HEK293 (cell line): ENCODE measurements at regions not wholly inside any gene's neighbourhood (a gene's known extent, or its start where the extent isn't known, plus 50 kb on each side); places are given as distances from the start of the nearest gene placed in this dataset.

ENCODE experiments used
- ATF2 ChIP-seq: fragments of 450-650 bp; formaldehyde crosslinking; IDR thresholded peaks from 2 replicates; pipeline ENCODE4 v1.5.1; 2016; ENCODE audit warnings: missing biosample characterization, missing genetic modification characterization, low read depth
- CTCF ChIP-seq: fragments of 450-650 bp; formaldehyde crosslinking; IDR thresholded peaks from 2 replicates; pipeline ENCODE4 v1.5.1; 2016; ENCODE audit warnings: missing biosample characterization, missing genetic modification characterization
- MYNN ChIP-seq: fragments of 450-650 bp; formaldehyde crosslinking; IDR thresholded peaks from 2 replicates; pipeline ENCODE4 v1.5.1; 2016; ENCODE audit warnings: missing biosample characterization, missing genetic modification characterization, borderline replicate concordance
- SP2 ChIP-seq: fragments of 450-650 bp; formaldehyde crosslinking; IDR thresholded peaks from 2 replicates; pipeline ENCODE4 v1.5.1; 2016; ENCODE audit warnings: missing biosample characterization, missing genetic modification characterization
- ZBTB49 ChIP-seq: fragments of 450-650 bp; formaldehyde crosslinking; IDR thresholded peaks from 2 replicates; pipeline ENCODE4 v1.5.1; 2016; ENCODE audit warnings: missing biosample characterization, missing genetic modification characterization, low read depth
- ZNF112 ChIP-seq: fragments of 450-650 bp; formaldehyde crosslinking; IDR thresholded peaks from 2 replicates; pipeline ENCODE4 v1.5.0; 2017; ENCODE audit warnings: missing biosample characterization, missing genetic modification characterization
- ZNF433 ChIP-seq: fragments of 450-650 bp; formaldehyde crosslinking; IDR thresholded peaks from 2 replicates; pipeline ENCODE4 v1.5.1; 2016; ENCODE audit warnings: missing biosample characterization, missing genetic modification characterization, low read depth
- ZNF776 ChIP-seq: fragments of 450-650 bp; formaldehyde crosslinking; IDR thresholded peaks from 2 replicates; pipeline ENCODE4 v1.5.0; 2017; ENCODE audit warnings: missing biosample characterization, missing genetic modification characterization, borderline replicate concordance
- ZNF777 ChIP-seq: fragments of 450-650 bp; formaldehyde crosslinking; IDR thresholded peaks from 2 replicates; pipeline ENCODE4 v1.5.1; 2017; ENCODE audit warnings: missing biosample characterization, missing genetic modification characterization, borderline replicate concordance
- ZNF792 ChIP-seq: fragments of 450-650 bp; formaldehyde crosslinking; IDR thresholded peaks from 2 replicates; pipeline ENCODE4 v1.5.1; 2016; ENCODE audit warnings: missing biosample characterization, missing genetic modification characterization
- ZSCAN18 ChIP-seq: fragments of 450-650 bp; formaldehyde crosslinking; IDR thresholded peaks from 2 replicates; pipeline ENCODE4 v1.5.1; 2016; ENCODE audit warnings: missing biosample characterization, missing genetic modification characterization
- ZXDB ChIP-seq: fragments of 450-650 bp; formaldehyde crosslinking; IDR thresholded peaks from 2 replicates; pipeline ENCODE4 v1.5.1; 2016; ENCODE audit warnings: missing biosample characterization, missing genetic modification characterization

- TF ChIP-seq CTCF (tag by site-specific recombination) (no peak), ZBTB49 (tag by site-specific recombination) (no peak), ZNF792 (tag by site-specific recombination) (no peak), ZNF433 (no peak), ZNF776 (tag by site-specific recombination) (no peak), ZNF777 (tag by site-specific recombination) (no peak), SP2 (tag by site-specific recombination) (no peak), ATF2 (tag by site-specific recombination) (no peak), ZXDB (tag by site-specific recombination) (no peak), MYNN (tag by site-specific recombination) (no peak), ZNF112 (tag by site-specific recombination) (no peak), ZSCAN18 (tag by site-specific recombination) (no peak)
Measured at GRCh38 chr1:4894566-4894965, 240.2 kb downstream of the AJAP1 start.
